Esophagus squamous epithelium (tissue), 5 donors: ENCODE measurements at regions not wholly inside any gene's neighbourhood (a gene's known extent, or its start where the extent isn't known, plus 50 kb on each side); places are given as distances from the start of the nearest gene placed in this dataset.

Experiments
- DNase-seq: peaks from one replicate; lab custom pipeline; 2025; lab: John Stamatoyannopoulos, UW
- H3K27ac ChIP-seq, 4 donors: fragments of 200-600 bp; sonication (generic); one replicate each; pipeline ENCODE4 v1.5.1; 2016 to 2019; ENCODE audit warnings: mild to moderate bottlenecking in 1 of 4
- H3K27me3 ChIP-seq, 4 donors: fragments of 200-600 bp; sonication (generic); 1 replicate in 3 of 4; 2 replicates in 1 of 4; pipeline versions ENCODE4 v1.5.1 to v1.6.0; 2017 to 2021; ENCODE audit warnings: antibody characterized with exemption in 1 of 4
- H3K36me3 ChIP-seq, 3 donors: fragments of 200-600 bp; sonication (generic); one replicate each; pipeline ENCODE4 v1.5.1; 2016 to 2019
- H3K4me1 ChIP-seq, 3 donors: fragments of 200-600 bp; sonication (generic); one replicate each; pipeline ENCODE4 v1.5.1; 2017 to 2019
- H3K4me3 ChIP-seq, 4 donors: fragments of 200-600 bp; sonication (generic); 1 replicate in 3 of 4; 2 replicates in 1 of 4; pipeline ENCODE4 v1.5.1; 2016 to 2019; ENCODE audit warnings: mild to moderate bottlenecking in 2 of 4, moderate library complexity in 1 of 4
- H3K9me3 ChIP-seq, 3 donors: fragments of 200-600 bp; sonication (generic); one replicate each; pipeline ENCODE4 v1.5.1; 2016 to 2019
- CTCF ChIP-seq, 6 experiments: fragments of 450-650 bp in 4 of 6; fragments of 200-600 bp in 2 of 6; sonication (generic) in 2 of 6; IDR thresholded peaks; one replicate each; pipeline ENCODE4 v1.5.1; 2016 to 2019; ENCODE audit warnings: antibody characterized with exemption in 6 of 6, mild to moderate bottlenecking in 4 of 6, moderate library complexity in 4 of 6
- POLR2A ChIP-seq, 4 donors: fragments of 450-650 bp; IDR thresholded peaks; one replicate each; pipeline ENCODE4 v1.6.1; 2017; ENCODE audit warnings: antibody characterized with exemption in 4 of 4, mild to moderate bottlenecking in 4 of 4, moderate library complexity in 3 of 4
- WGBS, 2 donors: methylation state at CpG; one replicate each; pipeline ENCODE4 v1.1.5; 2018; 5-methylcytosine and 5-hydroxymethylcytosine counted together
- intact Hi-C: fragments of 100-400 bp; cut with DNase I; formaldehyde crosslinking; loops from one replicate; pipeline ENCODE4 v1.15.0; 2022
- donor health status: DM: yes; HTN: yes; CAD: no.

GRCh38 chr14:44653641-44654040 is 146.6 kb upstream of the FSCB start:
- Histone ChIP-seq H3K9me3 (no peaks in the 10 kb centered on the region), H3K4me1 (no peaks in the 10 kb centered on the region), H3K27ac (no peak overlapping the region), H3K36me3 (no peaks in the 10 kb centered on the region), H3K27me3 (no peaks in the 10 kb centered on the region), H3K4me3 (no peak overlapping the region)
- WGBS, 2 donors: 20 to 42% methylated on average over 3 of the region's 3 CpGs
- no peak for DNase-seq
- intact Hi-C loops: no loop called here
- TF ChIP-seq POLR2A (IDR thresholded peaks at IDR 0.05): no peak
- no peak for TF ChIP-seq CTCF (IDR thresholded peaks at IDR 0.05)

GRCh38 chr14:44652640-44653039 is 145.6 kb upstream of the FSCB start:
- H3K9me3 ChIP-seq: no peaks in the 10 kb centered on the region
- no peaks in the 10 kb centered on the region for H3K4me1 ChIP-seq
- H3K27ac ChIP-seq: no peak overlapping the region
- no peak for TF ChIP-seq POLR2A (IDR thresholded peaks at IDR 0.05)
- WGBS, 2 donors: 42 to 43% methylated on average over 2 of the region's 2 CpGs
- no peak for DNase-seq
- intact Hi-C loops: no loop called here
- H3K27me3 ChIP-seq: no peaks in the 10 kb centered on the region
- no peak overlapping the region for H3K4me3 ChIP-seq
- H3K36me3 ChIP-seq: no peaks in the 10 kb centered on the region

GRCh38 chr14:44649061-44649460 is 142.0 kb upstream of the FSCB start:
- TF ChIP-seq CTCF (IDR thresholded peaks at IDR 0.05) (no peak), POLR2A (IDR thresholded peaks at IDR 0.05) (no peak)
- no peaks in the 10 kb centered on the region for H3K9me3 ChIP-seq
- H3K4me3 ChIP-seq: no peak overlapping the region
- no peaks in the 10 kb centered on the region for H3K4me1 ChIP-seq
- intact Hi-C loops: no loop called here
- no peaks in the 10 kb centered on the region for H3K27me3 ChIP-seq
- DNase-seq: no peak
- no peak overlapping the region for H3K27ac ChIP-seq
- no CpG with 5 or more reads among the region's 1 CpG for WGBS, 2 donors
- H3K36me3 ChIP-seq: no peaks in the 10 kb centered on the region

- DNase-seq: no peak
- TF ChIP-seq POLR2A (IDR thresholded peaks at IDR 0.05): no peak
- TF ChIP-seq CTCF (IDR thresholded peaks at IDR 0.05): no peak
- no peaks in the 10 kb centered on the region for H3K36me3 ChIP-seq
- H3K9me3 ChIP-seq: no peaks in the 10 kb centered on the region
- H3K27ac ChIP-seq: no peak overlapping the region
- no peaks in the 10 kb centered on the region for H3K4me1 ChIP-seq
- no peaks in the 10 kb centered on the region for H3K27me3 ChIP-seq
- 29 to 42% methylated on average over 2 of the region's 2 CpGs for WGBS, 2 donors
- H3K4me3 ChIP-seq: no peak overlapping the region
- intact Hi-C loops: no loop called here
Observed at GRCh38 chr14:44640416-44640815, 133.3 kb upstream of the FSCB start.

- intact Hi-C loops: no loop called here
- Histone ChIP-seq H3K4me1 (no peaks in the 10 kb centered on the region), H3K27ac (no peak overlapping the region), H3K4me3 (no peak overlapping the region), H3K36me3 (no peaks in the 10 kb centered on the region), H3K27me3 (no peaks in the 10 kb centered on the region), H3K9me3 (no peaks in the 10 kb centered on the region)
- no peak for TF ChIP-seq CTCF (IDR thresholded peaks at IDR 0.05)
- TF ChIP-seq POLR2A (IDR thresholded peaks at IDR 0.05): no peak
- no peak for DNase-seq
- 45 to 52% methylated on average over 5 of the region's 5 CpGs for WGBS, 2 donors
Observed at GRCh38 chr14:44639781-44640385, 132.8 kb upstream of the FSCB start.

- no peaks in the 10 kb centered on the region for H3K36me3 ChIP-seq
- H3K9me3 ChIP-seq: no peaks in the 10 kb centered on the region
- H3K27me3 ChIP-seq: no peaks in the 10 kb centered on the region
- TF ChIP-seq CTCF (IDR thresholded peaks at IDR 0.05): no peak
- no peak for TF ChIP-seq POLR2A (IDR thresholded peaks at IDR 0.05)
- intact Hi-C loops: no loop called here
- WGBS, 2 donors: 58 to 66% methylated on average over 4 of the region's 4 CpGs
- H3K4me3 ChIP-seq: no peak overlapping the region
- H3K27ac ChIP-seq: no peak overlapping the region
- no peak for DNase-seq
- no peaks in the 10 kb centered on the region for H3K4me1 ChIP-seq
Observed at GRCh38 chr14:44634692-44635091, 127.6 kb upstream of the FSCB start.
